Inferior parietal cortex (tissue), 1 donor: ENCODE measurements at regions not wholly inside any gene's neighbourhood (a gene's known extent, or its start where the extent isn't known, plus 50 kb on each side); places are given as distances from the start of the nearest gene placed in this dataset.
"Not testable (repeated sequence)": the region's sequence is repeated elsewhere in the genome, so short reads cannot be mapped to it uniquely, and the experiment has no call there.

Experiments used
- DNase-seq: peaks from one replicate; pipeline ENCODE4 v3.0.0-alpha.2; 2016; ENCODE audit errors: extremely low spot score

- DNase-seq = no peak
These were observed 68.2 kb upstream of the FAM241A start for GRCh38 chr4:112076919-112077608.

- DNase-seq = no peak
These were observed 67.5 kb upstream of the FAM241A start for GRCh38 chr4:112077743-112078142.

- no peak for DNase-seq
These were observed 62.2 kb upstream of the FAM241A start for GRCh38 chr4:112082954-112083586.

- DNase-seq = no peak
These were observed 61.5 kb upstream of the FAM241A start for GRCh38 chr4:112083587-112084347.

- no peak for DNase-seq
These were observed 59.9 kb upstream of the FAM241A start for GRCh38 chr4:112085156-112086035.

GRCh38 chr4:112086036-112086434 is 59.2 kb upstream of the FAM241A start:
- no peak for DNase-seq

- not testable (repeated sequence) for DNase-seq
These were observed 58.6 kb upstream of the FAM241A start for GRCh38 chr4:112086661-112087060.

GRCh38 chr4:112092330-112092729 is 52.9 kb upstream of the FAM241A start:
- DNase-seq = not testable (repeated sequence)

- no peak for DNase-seq
These were observed 51.5 kb upstream of the FAM241A start for GRCh38 chr4:112093636-112094202.

GRCh38 chr4:112094330-112094729 is 50.9 kb upstream of the FAM241A start:
- DNase-seq = no peak
